Right atrium auricular region (tissue), 2 donors: ENCODE measurements at regions not wholly inside any gene's neighbourhood (a gene's known extent, or its start where the extent isn't known, plus 50 kb on each side); places are given as distances from the start of the nearest gene placed in this dataset.

Experiments
- DNase-seq: peaks from one replicate; pipeline ENCODE4 v3.0.0-alpha.2; 2019; ENCODE audit warnings: low spot score
- H3K27ac ChIP-seq, 2 donors: fragments of 200-600 bp; sonication (generic); 1 replicate in 1 of 2; 2 replicates in 1 of 2; pipeline ENCODE4 v1.5.1; 2016 to 2019
- H3K27me3 ChIP-seq, 2 donors: fragments of 200-600 bp; sonication (generic); one replicate each; pipeline versions ENCODE4 v1.5.1 to v1.6.0; 2017 to 2019
- H3K36me3 ChIP-seq: fragments of 200-600 bp; sonication (generic); one replicate; pipeline ENCODE4 v1.5.1; 2016
- H3K4me1 ChIP-seq, 2 donors: fragments of 200-600 bp; sonication (generic); one replicate each; pipeline versions ENCODE4 v1.5.1 to v1.6.0; 2017 to 2019
- H3K4me3 ChIP-seq, 2 donors: fragments of 200-600 bp; sonication (generic); 1 replicate in 1 of 2; 2 replicates in 1 of 2; pipeline ENCODE4 v1.5.1; 2017 to 2019; ENCODE audit warnings: mild to moderate bottlenecking in 1 of 2, moderate library complexity in 1 of 2
- H3K9me3 ChIP-seq, 2 donors: fragments of 200-600 bp; sonication (generic); one replicate each; pipeline ENCODE4 v1.5.1; 2019
- CTCF ChIP-seq, 2 donors: fragments of 200-600 bp; sonication (generic); IDR thresholded peaks; one replicate each; pipeline ENCODE4 v1.5.1; 2019; ENCODE audit warnings: antibody characterized with exemption in 2 of 2

- no peak for TF ChIP-seq CTCF (IDR thresholded peaks at IDR 0.05)
- Histone ChIP-seq H3K4me3 (no peak overlapping the region), H3K36me3 (no peaks in the 10 kb centered on the region), H3K4me1 (no peaks in the 10 kb centered on the region), H3K9me3 (no peaks in the 10 kb centered on the region), H3K27ac (no peak overlapping the region), H3K27me3 (no peaks in the 10 kb centered on the region)
- DNase-seq: no peak
These were observed 301.2 kb upstream of the DEPDC1 start for GRCh38 chr1:68798071-68798470.

GRCh38 chr1:68799096-68799495 is 302.2 kb upstream of the DEPDC1 start:
- Histone ChIP-seq H3K4me3 (no peak overlapping the region), H3K4me1 (no peaks in the 10 kb centered on the region), H3K27ac (no peak overlapping the region), H3K27me3 (no peaks in the 10 kb centered on the region), H3K9me3 (no peaks in the 10 kb centered on the region), H3K36me3 (no peaks in the 10 kb centered on the region)
- DNase-seq: no peak
- no peak for TF ChIP-seq CTCF (IDR thresholded peaks at IDR 0.05)

GRCh38 chr1:68800182-68800581 is 303.3 kb upstream of the DEPDC1 start:
- no peak overlapping the region for H3K4me3 ChIP-seq
- H3K9me3 ChIP-seq: no peaks in the 10 kb centered on the region
- H3K4me1 ChIP-seq: no peaks in the 10 kb centered on the region
- no peak for DNase-seq
- no peak overlapping the region for H3K27ac ChIP-seq
- H3K36me3 ChIP-seq: no peaks in the 10 kb centered on the region
- no peaks in the 10 kb centered on the region for H3K27me3 ChIP-seq
- TF ChIP-seq CTCF (IDR thresholded peaks at IDR 0.05): no peak

- no peak for TF ChIP-seq CTCF (IDR thresholded peaks at IDR 0.05)
- no peak overlapping the region for H3K27ac ChIP-seq
- DNase-seq: no peak
- H3K27me3 ChIP-seq: no peaks in the 10 kb centered on the region
- no peaks in the 10 kb centered on the region for H3K9me3 ChIP-seq
- no peak overlapping the region for H3K4me3 ChIP-seq
- H3K4me1 ChIP-seq: no peaks in the 10 kb centered on the region
- no peaks in the 10 kb centered on the region for H3K36me3 ChIP-seq
These were observed 304.6 kb upstream of the DEPDC1 start for GRCh38 chr1:68801440-68801839.

- H3K9me3 ChIP-seq: no peaks in the 10 kb centered on the region
- no peak for TF ChIP-seq CTCF (IDR thresholded peaks at IDR 0.05)
- H3K36me3 ChIP-seq: no peaks in the 10 kb centered on the region
- H3K27ac ChIP-seq: no peak overlapping the region
- no peak overlapping the region for H3K4me3 ChIP-seq
- no peak for DNase-seq
- H3K4me1 ChIP-seq: no peaks in the 10 kb centered on the region
- H3K27me3 ChIP-seq: no peaks in the 10 kb centered on the region
These were observed 308.3 kb upstream of the DEPDC1 start for GRCh38 chr1:68805097-68805641.

GRCh38 chr1:68808351-68808750 is 311.5 kb upstream of the DEPDC1 start:
- H3K27ac ChIP-seq: no peak overlapping the region
- H3K27me3 ChIP-seq: no peaks in the 10 kb centered on the region
- no peak overlapping the region for H3K4me3 ChIP-seq
- H3K36me3 ChIP-seq: no peaks in the 10 kb centered on the region
- no peak for DNase-seq
- H3K9me3 ChIP-seq: no peaks in the 10 kb centered on the region
- TF ChIP-seq CTCF (IDR thresholded peaks at IDR 0.05): no peak
- H3K4me1 ChIP-seq: no peaks in the 10 kb centered on the region
